Stimulated activated naive CD8-positive, alpha-beta T cell treated with anti-CD3 and anti-CD28 coated beads, Interleukin-15, Interleukin-2, amounts not matched to agents 100 U/mL and 50 U/mL, for 24 hours (primary cell): ENCODE measurements at regions not wholly inside any gene's neighbourhood (a gene's known extent, or its start where the extent isn't known, plus 50 kb on each side); places are given as distances from the start of the nearest gene placed in this dataset.
"Not testable (repeated sequence)": the region's sequence is repeated elsewhere in the genome, so short reads cannot be mapped to it uniquely, and the experiment has no call there.

ENCODE experiments used
- ATAC-seq: fragments of 150-1000 bp; cut with Tn5 transposase; one replicate; pipeline ENCODE4 v1.10.0; 2021
- DNase-seq: peaks from one replicate; pipeline ENCODE4 v3.0.0; 2021

GRCh38 chr2:91422102-91422501, 2730.6 kb downstream of the RPIA start:
- ATAC-seq, DNase-seq: not testable (repeated sequence)

GRCh38 chr2:91427148-91427547, 2735.7 kb downstream of the RPIA start:
- not testable (repeated sequence) for ATAC-seq, DNase-seq

- not testable (repeated sequence) for ATAC-seq, DNase-seq
Measured at GRCh38 chr2:91441932-91442245, 2750.4 kb downstream of the RPIA start.

GRCh38 chr2:91442246-91442905, 2750.9 kb downstream of the RPIA start:
- ATAC-seq (no peak), DNase-seq (peak; percentile 22)

- ATAC-seq, DNase-seq: not testable (repeated sequence)
Measured at GRCh38 chr2:91442906-91443729, 2751.6 kb downstream of the RPIA start.

GRCh38 chr2:91443730-91444115, 2752.2 kb downstream of the RPIA start:
- DNase-seq, ATAC-seq: not testable (repeated sequence)

GRCh38 chr2:91445705-91446104, 2754.2 kb downstream of the RPIA start:
- DNase-seq, ATAC-seq: not testable (repeated sequence)

- not testable (repeated sequence) for DNase-seq, ATAC-seq
Measured at GRCh38 chr2:91446489-91446888, 2755.0 kb downstream of the RPIA start.

- ATAC-seq, DNase-seq: not testable (repeated sequence)
Measured at GRCh38 chr2:91446915-91447314, 2755.4 kb downstream of the RPIA start.

- not testable (repeated sequence) for ATAC-seq, DNase-seq
Measured at GRCh38 chr2:91447508-91447907, 2756.0 kb downstream of the RPIA start.

GRCh38 chr2:91462292-91462691, 2770.8 kb downstream of the RPIA start:
- not testable (repeated sequence) for ATAC-seq, DNase-seq

- DNase-seq = not testable (repeated sequence)
Measured at GRCh38 chr2:91463007-91463406, 2771.5 kb downstream of the RPIA start.

GRCh38 chr2:91466780-91467363, 2775.4 kb downstream of the RPIA start:
- not testable (repeated sequence) for DNase-seq, ATAC-seq

More at GRCh38 chr2:91463007-91463406, 2771.5 kb downstream of the RPIA start:
- ATAC-seq = not testable (repeated sequence)

- DNase-seq, ATAC-seq: not testable (repeated sequence)
Measured at GRCh38 chr2:91476244-91476935, 2784.9 kb downstream of the RPIA start.

- DNase-seq, ATAC-seq: not testable (repeated sequence)
Measured at GRCh38 chr2:91476936-91477246, 2785.4 kb downstream of the RPIA start.

- ATAC-seq, DNase-seq: not testable (repeated sequence)
Measured at GRCh38 chr2:91477291-91477690, 2785.8 kb downstream of the RPIA start.

GRCh38 chr2:91477731-91478672, 2786.5 kb downstream of the RPIA start:
- DNase-seq = peak; percentile 27
- ATAC-seq = no peak

- not testable (repeated sequence) for ATAC-seq
Measured at GRCh38 chr2:91478851-91479718, 2787.6 kb downstream of the RPIA start.

GRCh38 chr2:91485226-91485625, 2793.8 kb downstream of the RPIA start:
- not testable (repeated sequence) for DNase-seq, ATAC-seq

More at GRCh38 chr2:91478851-91479718, 2787.6 kb downstream of the RPIA start:
- DNase-seq = peak; percentile 32
